ENCODE measurements at regions not wholly inside any gene's neighbourhood (a gene's known extent, or its start where the extent isn't known, plus 50 kb on each side); places are given as distances from the start of the nearest gene placed in this dataset.

- no peak for TF ChIP-seq CTCF (IDR thresholded peaks at IDR 0.05; ENCODE audit: insufficient read depth, missing control alignments)
- DNase-seq (ENCODE audit: insufficient read length, low spot score) (no peak), FAIRE-seq (no peak)
Measured at GRCh38 chrX:39905946-39906345, 191.8 kb downstream of the BCOR start.

- TF ChIP-seq CTCF (IDR thresholded peaks at IDR 0.05; ENCODE audit: insufficient read depth, missing control alignments), result no peak
- DNase-seq (ENCODE audit: insufficient read length, low spot score) (no peak), FAIRE-seq (no peak)
Measured at GRCh38 chrX:39907964-39908661, 189.6 kb downstream of the BCOR start.

- FAIRE-seq (no peak), DNase-seq (ENCODE audit: insufficient read length, low spot score) (no peak)
- no peak for TF ChIP-seq CTCF (IDR thresholded peaks at IDR 0.05; ENCODE audit: insufficient read depth, missing control alignments)
Measured at GRCh38 chrX:39909996-39910395, 187.8 kb downstream of the BCOR start.

GRCh38 chrX:39910651-39911050 lies 187.1 kb downstream of the BCOR start:
- no peak for TF ChIP-seq CTCF (IDR thresholded peaks at IDR 0.05; ENCODE audit: insufficient read depth, missing control alignments)
- DNase-seq (ENCODE audit: insufficient read length, low spot score) (no peak), FAIRE-seq (no peak)

- DNase-seq (ENCODE audit: insufficient read length, low spot score), result no peak
- no peak for TF ChIP-seq CTCF (IDR thresholded peaks at IDR 0.05; ENCODE audit: insufficient read depth, missing control alignments)
- FAIRE-seq, result no peak
Measured at GRCh38 chrX:39911278-39911897, 186.4 kb downstream of the BCOR start.

- TF ChIP-seq CTCF (IDR thresholded peaks at IDR 0.05; ENCODE audit: insufficient read depth, missing control alignments), result no peak
- FAIRE-seq, result no peak
Measured at GRCh38 chrX:39912126-39912525, 185.6 kb downstream of the BCOR start.

GRCh38 chrX:39915081-39915480 lies 182.7 kb downstream of the BCOR start:
- no peak for TF ChIP-seq CTCF (IDR thresholded peaks at IDR 0.05; ENCODE audit: insufficient read depth, missing control alignments)
- no peak for DNase-seq (ENCODE audit: insufficient read length, low spot score)
- no peak for FAIRE-seq

More at GRCh38 chrX:39912126-39912525, 185.6 kb downstream of the BCOR start:
- DNase-seq (ENCODE audit: insufficient read length, low spot score), result no peak
